ENCODE measurements at regions not wholly inside any gene's neighbourhood (a gene's known extent, or its start where the extent isn't known, plus 50 kb on each side); places are given as distances from the start of the nearest gene placed in this dataset.

GRCh38 chr13:107842562-107843180 is 372.7 kb downstream of the LIG4 start:
- no peaks in the 10 kb centered on the region for H3K36me3 Mint-ChIP-seq (ENCODE audit: insufficient read depth in 1 of 3, low read depth in 3 of 3)
- Histone ChIP-seq H3T11ph (ENCODE audit: low read length) (no peak overlapping the region), H3K27me3 (ENCODE audit: insufficient read depth, low read length) (no peaks in the 10 kb centered on the region), H3K56ac (ENCODE audit: insufficient read length, low read depth, low read length) (no peak overlapping the region), H3K14ac (ENCODE audit: insufficient read depth, low read length) (no peak overlapping the region), H3K79me2 (ENCODE audit: insufficient read depth, low read length) (no peaks in the 10 kb centered on the region), H3K4me2 (ENCODE audit: insufficient read depth, insufficient read length, low read length) (no peak overlapping the region), H3K9me3 (ENCODE audit: control insufficient read depth, low read depth, low read length) (no peaks in the 10 kb centered on the region), H3K4ac (ENCODE audit: low read depth, low read length) (no peak overlapping the region), H4K8ac (replicated peaks; ENCODE audit: insufficient read length, low read depth, low read length) (no peak overlapping the region), H4K5ac (ENCODE audit: insufficient read length, low read depth, low read length) (no peak overlapping the region), H3K4me1 (ENCODE audit: insufficient read depth, low read length) (peaks cover 8% of the 10 kb centered on the region; the same call in 1 of the 2 replicates), H2BK120ac (ENCODE audit: low read depth, low read length, poor library complexity, severe bottlenecking) (no peak overlapping the region), H3K79me1 (ENCODE audit: insufficient read depth, low read depth, low read length, poor library complexity, severe bottlenecking) (no peaks in the 10 kb centered on the region), H4K91ac (ENCODE audit: insufficient read length, low read depth, low read length) (no peak overlapping the region), H3K23ac (ENCODE audit: insufficient read length, low read depth, low read length) (no peak overlapping the region), H3K23me2 (ENCODE audit: insufficient read length, low read depth, low read length, poor library complexity, severe bottlenecking) (no peaks in the 10 kb centered on the region), H3K18ac (ENCODE audit: insufficient read length, low read depth, low read length) (no peak overlapping the region), H3K9ac (ENCODE audit: extremely low read depth, insufficient read length, low read length) (no peak overlapping the region), H2BK15ac (ENCODE audit: low read depth, low read length) (no peak overlapping the region), H2BK5ac (ENCODE audit: insufficient read length, low read length) (no peak overlapping the region), H2AFZ (ENCODE audit: low read length) (no peak overlapping the region), H2BK20ac (ENCODE audit: low read depth, low read length, poor library complexity, severe bottlenecking) (no peak overlapping the region), H4K20me1 (ENCODE audit: control insufficient read depth, insufficient read depth, insufficient read length) (no peaks in the 10 kb centered on the region), H2BK12ac (ENCODE audit: insufficient read length, low read depth, low read length) (no peak overlapping the region), H3K27ac (ENCODE audit: insufficient read length, low read depth, low read length) (no peak overlapping the region), H2AK5ac (ENCODE audit: insufficient read length, low read length) (no peak overlapping the region)
- H3K4me3 Mint-ChIP-seq, result no peak overlapping the region
- no peak for DNase-seq
- H3K9me3 Mint-ChIP-seq, result no peaks in the 10 kb centered on the region
- no peaks in the 10 kb centered on the region for H3K27me3 Mint-ChIP-seq (ENCODE audit: low read depth)
- peak overlapping the region in 1 of 3 experiments; percentile 70; a peak in 3 of 7 replicates for H3K27ac Mint-ChIP-seq
- no CpG with 5 or more reads among the region's 3 CpGs for WGBS (ENCODE audit: extremely low coverage, insufficient read length, low lambda C conversion rate)
- TF ChIP-seq CTCF (conservative IDR thresholded peaks at IDR 0.05), result no peak
- peaks cover 33 to 46% of the 10 kb centered on the region in 2 experiments for H3K4me1 Mint-ChIP-seq

Data from H9 (cell line).